Keratinocyte (primary cell): ENCODE measurements at regions not wholly inside any gene's neighbourhood (a gene's known extent, or its start where the extent isn't known, plus 50 kb on each side); places are given as distances from the start of the nearest gene placed in this dataset.

ENCODE experiments used
- DNase-seq: peaks from one replicate; pipeline ENCODE4 v3.0.0-alpha.2; 2011; ENCODE audit warnings: low read depth, missing footprints, low spot score
- FAIRE-seq: peaks from 2 replicates; lab custom pipeline; 2011; peaks lifted over from hg19 to GRCh38; lab: Jason Lieb, UNC
- H2AFZ ChIP-seq: 2 replicates; pipeline ENCODE4 v1.6.0; 2012; ENCODE audit warnings: low read length, control low read depth, inconsistent platforms; ENCODE audit not compliant: control insufficient read depth
- H3K27ac ChIP-seq: 2 replicates; pipeline ENCODE4 v1.5.1; 2011; ENCODE audit warnings: low read length; ENCODE audit not compliant: control insufficient read depth, insufficient read depth
- H3K27me3 ChIP-seq: 3 replicates; pipeline ENCODE4 v1.6.0; 2011; ENCODE audit warnings: low read length; ENCODE audit not compliant: control insufficient read depth, insufficient read depth; ENCODE audit errors: extremely low read depth
- H3K36me3 ChIP-seq, 2 experiments: 2 replicates in 1 of 2; 3 replicates in 1 of 2; pipeline ENCODE4 v1.5.1; 2011; ENCODE audit warnings: low read length in 2 of 2, mild to moderate bottlenecking in 1 of 2; ENCODE audit not compliant: control insufficient read depth in 2 of 2, insufficient read depth in 2 of 2; ENCODE audit errors: extremely low read depth in 1 of 2
- H3K4me1 ChIP-seq: 3 replicates; pipeline ENCODE4 v1.5.1; 2011; ENCODE audit warnings: low read length; ENCODE audit not compliant: control insufficient read depth, insufficient read depth; ENCODE audit errors: extremely low read depth
- H3K4me2 ChIP-seq: 3 replicates; pipeline ENCODE4 v1.6.0; 2011; ENCODE audit warnings: low read depth, low read length; ENCODE audit not compliant: control insufficient read depth, insufficient read depth; ENCODE audit errors: extremely low read depth
- H3K4me3 ChIP-seq, 3 experiments: fragments of 200-600 bp in 1 of 3; sonication (generic) in 1 of 3; 2 replicates in 2 of 3; 3 replicates in 1 of 3; pipeline ENCODE4 v1.5.1; 2011 to 2016; ENCODE audit warnings: low read length in 3 of 3, mild to moderate bottlenecking in 3 of 3, control low read depth in 2 of 3, inconsistent platforms in 1 of 3, low read depth in 1 of 3, mixed read lengths in 1 of 3, mixed run types in 1 of 3, moderate library complexity in 1 of 3; ENCODE audit not compliant: control insufficient read depth in 2 of 3, insufficient read depth in 2 of 3; ENCODE audit errors: extremely low read depth in 1 of 3
- H3K79me2 ChIP-seq: 2 replicates; pipeline ENCODE4 v1.6.0; 2012; ENCODE audit warnings: low read length; ENCODE audit not compliant: control insufficient read depth, insufficient read depth
- H3K9ac ChIP-seq: 3 replicates; pipeline ENCODE4 v1.6.0; 2011; ENCODE audit warnings: low read length; ENCODE audit not compliant: control insufficient read depth, insufficient read depth; ENCODE audit errors: extremely low read depth
- H3K9me1 ChIP-seq: 3 replicates; pipeline ENCODE4 v1.6.0; 2011; ENCODE audit warnings: low read length; ENCODE audit not compliant: control insufficient read depth, insufficient read depth; ENCODE audit errors: extremely low read depth
- H3K9me3 ChIP-seq: 2 replicates; pipeline ENCODE4 v1.5.1; 2012; ENCODE audit warnings: low read depth, low read length; ENCODE audit not compliant: control insufficient read depth
- H4K20me1 ChIP-seq: 3 replicates; pipeline ENCODE4 v1.6.0; 2011; ENCODE audit warnings: low read length; ENCODE audit not compliant: control insufficient read depth, insufficient read depth; ENCODE audit errors: extremely low read depth
- EZH2 ChIP-seq: IDR thresholded peaks from one replicate; pipeline ENCODE4 v1.6.1; 2012; ENCODE audit warnings: inconsistent platforms, mild to moderate bottlenecking, low read length, moderate library complexity
- dilution Hi-C: fragments of 300-500 bp; cut with MboI; formaldehyde crosslinking; loops from one replicate; pipeline ENCODE4 v1.7.0; 2020; ENCODE audit warnings: low sequenced_read_pairs; ENCODE audit not compliant: extremely low pct_ligation_motif_present
- TF ChIP-seq, protein P1 (sequence below), 3 experiments: IDR thresholded peaks in 1 of 3; conservative IDR thresholded peaks in 1 of 3; optimal IDR thresholded peaks in 1 of 3; 2 replicates in 2 of 3; 3 replicates in 1 of 3; pipeline versions ENCODE3 to v1.5.1; 2011; ENCODE audit warnings: low read length in 3 of 3, mild to moderate bottlenecking in 3 of 3, moderate library complexity in 2 of 3, control low read depth in 1 of 3, inconsistent platforms in 1 of 3; ENCODE audit not compliant: insufficient read depth in 2 of 3; ENCODE audit errors: extremely low read depth in 1 of 3

DNA sequence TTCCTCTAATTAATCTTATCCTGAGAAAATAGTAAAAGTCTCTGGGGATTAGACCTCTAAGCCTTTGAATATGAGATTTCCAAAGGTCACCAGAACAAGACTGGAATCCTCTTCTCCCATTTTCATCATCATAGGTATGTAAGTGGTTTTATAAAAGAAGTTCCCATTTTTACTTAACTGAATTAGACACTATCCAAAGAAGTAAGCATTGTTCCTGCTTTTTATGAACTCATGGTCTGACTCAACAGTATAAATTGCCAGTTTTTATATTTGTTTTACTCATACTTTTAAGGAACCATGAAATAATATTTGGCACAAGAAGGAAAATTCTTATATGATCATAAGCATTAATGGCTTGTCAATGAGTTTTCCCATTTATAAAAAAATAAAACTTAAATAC lies 167.1 kb upstream of the ADRA1B start:
- Histone ChIP-seq H3K9ac (no peak overlapping the region), H2AFZ (no peak overlapping the region), H3K4me2 (no peak overlapping the region), H3K36me3 (no peaks in the 10 kb centered on the region), H3K27ac (no peak overlapping the region), H4K20me1 (no peaks in the 10 kb centered on the region), H3K9me1 (no peaks in the 10 kb centered on the region), H3K9me3 (no peaks in the 10 kb centered on the region), H3K27me3 (no peaks in the 10 kb centered on the region), H3K4me3 (no peak overlapping the region), H3K4me1 (no peaks in the 10 kb centered on the region), H3K79me2 (no peaks in the 10 kb centered on the region)
- no peak for FAIRE-seq
- dilution Hi-C loops, result no loop called here
- DNase-seq, result no peak
- TF ChIP-seq EZH2, result no peak
- TF ChIP-seq, protein P1, sequence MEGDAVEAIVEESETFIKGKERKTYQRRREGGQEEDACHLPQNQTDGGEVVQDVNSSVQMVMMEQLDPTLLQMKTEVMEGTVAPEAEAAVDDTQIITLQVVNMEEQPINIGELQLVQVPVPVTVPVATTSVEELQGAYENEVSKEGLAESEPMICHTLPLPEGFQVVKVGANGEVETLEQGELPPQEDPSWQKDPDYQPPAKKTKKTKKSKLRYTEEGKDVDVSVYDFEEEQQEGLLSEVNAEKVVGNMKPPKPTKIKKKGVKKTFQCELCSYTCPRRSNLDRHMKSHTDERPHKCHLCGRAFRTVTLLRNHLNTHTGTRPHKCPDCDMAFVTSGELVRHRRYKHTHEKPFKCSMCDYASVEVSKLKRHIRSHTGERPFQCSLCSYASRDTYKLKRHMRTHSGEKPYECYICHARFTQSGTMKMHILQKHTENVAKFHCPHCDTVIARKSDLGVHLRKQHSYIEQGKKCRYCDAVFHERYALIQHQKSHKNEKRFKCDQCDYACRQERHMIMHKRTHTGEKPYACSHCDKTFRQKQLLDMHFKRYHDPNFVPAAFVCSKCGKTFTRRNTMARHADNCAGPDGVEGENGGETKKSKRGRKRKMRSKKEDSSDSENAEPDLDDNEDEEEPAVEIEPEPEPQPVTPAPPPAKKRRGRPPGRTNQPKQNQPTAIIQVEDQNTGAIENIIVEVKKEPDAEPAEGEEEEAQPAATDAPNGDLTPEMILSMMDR (optimal IDR thresholded peaks at IDR 0.05 in 1 of 3, IDR thresholded peaks at IDR 0.05 in 1 of 3, conservative IDR thresholded peaks at IDR 0.05 in 1 of 3; ENCODE audit: extremely low read depth in 1 of 3, insufficient read depth in 2 of 3, low read length in 3 of 3), result no peak

DNA sequence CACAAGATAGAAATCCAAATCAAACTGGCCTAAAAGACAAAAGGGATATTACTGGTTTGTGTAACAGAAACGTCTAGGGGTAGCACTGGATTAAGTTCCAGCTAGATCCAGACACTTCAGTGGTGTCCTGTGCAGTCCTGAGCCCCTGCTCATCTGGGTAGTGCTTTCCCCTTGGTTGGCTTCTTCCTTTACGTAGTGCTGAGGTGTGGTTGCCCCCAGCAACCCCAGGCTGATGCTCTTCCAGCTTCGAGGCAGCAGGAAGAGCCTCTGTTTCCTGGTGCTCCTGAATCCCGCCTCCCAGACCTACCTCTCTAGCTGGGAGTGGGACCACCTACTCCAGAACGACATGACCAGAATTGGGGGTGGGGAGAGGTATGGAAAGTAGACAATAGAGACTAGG lies 166.1 kb upstream of the ADRA1B start:
- Histone ChIP-seq H3K79me2 (no peaks in the 10 kb centered on the region), H4K20me1 (no peaks in the 10 kb centered on the region), H3K4me3 (no peak overlapping the region), H3K27ac (no peak overlapping the region), H3K36me3 (no peaks in the 10 kb centered on the region), H3K4me1 (no peaks in the 10 kb centered on the region), H3K9ac (no peak overlapping the region), H3K9me1 (no peaks in the 10 kb centered on the region), H3K9me3 (no peaks in the 10 kb centered on the region), H3K27me3 (no peaks in the 10 kb centered on the region), H3K4me2 (no peak overlapping the region), H2AFZ (no peak overlapping the region)
- DNase-seq, result no peak
- TF ChIP-seq, protein P1 (optimal IDR thresholded peaks at IDR 0.05 in 1 of 3, IDR thresholded peaks at IDR 0.05 in 1 of 3, conservative IDR thresholded peaks at IDR 0.05 in 1 of 3; ENCODE audit: extremely low read depth in 1 of 3, insufficient read depth in 2 of 3, low read length in 3 of 3), result no peak
- no peak for TF ChIP-seq EZH2
- no peak for FAIRE-seq
- dilution Hi-C loops, result no loop called here
